H9 (cell line): ENCODE measurements at regions not wholly inside any gene's neighbourhood (a gene's known extent, or its start where the extent isn't known, plus 50 kb on each side); places are given as distances from the start of the nearest gene placed in this dataset.

Experiments
- DNase-seq: peaks from one replicate; pipeline ENCODE4 v3.0.0-alpha.2; 2017
- H2AFZ ChIP-seq: one replicate; pipeline ENCODE4 v1.6.1; 2013; ENCODE audit warnings: mild to moderate bottlenecking, low read length, control low read depth, moderate library complexity
- H2AK5ac ChIP-seq: 2 replicates; pipeline ENCODE4 v1.6.1; 2013; ENCODE audit warnings: low read length, control low read depth, mixed read lengths; ENCODE audit not compliant: insufficient read length
- H2BK120ac ChIP-seq: one replicate; pipeline ENCODE4 v1.6.1; 2013; ENCODE audit warnings: low read depth, mild to moderate bottlenecking, low read length, control low read depth, inconsistent platforms; ENCODE audit not compliant: poor library complexity, severe bottlenecking
- H2BK12ac ChIP-seq: 2 replicates; pipeline ENCODE4 v1.6.1; 2013; ENCODE audit warnings: low read length, control low read depth, mixed read lengths, low read depth; ENCODE audit not compliant: insufficient read length
- H2BK15ac ChIP-seq: 2 replicates; pipeline ENCODE4 v1.6.1; 2013; ENCODE audit warnings: low read depth, low read length, control low read depth
- H2BK20ac ChIP-seq: one replicate; pipeline ENCODE4 v1.6.1; 2013; ENCODE audit warnings: low read depth, mild to moderate bottlenecking, low read length, control low read depth, inconsistent platforms; ENCODE audit not compliant: poor library complexity, severe bottlenecking
- H2BK5ac ChIP-seq: 2 replicates; pipeline ENCODE4 v1.6.1; 2013; ENCODE audit warnings: low read length, control low read depth, mixed read lengths; ENCODE audit not compliant: insufficient read length
- H3K14ac ChIP-seq: 2 replicates; pipeline ENCODE4 v1.6.1; 2013; ENCODE audit warnings: low read length, control low read depth; ENCODE audit not compliant: insufficient read depth
- H3K18ac ChIP-seq: 2 replicates; pipeline ENCODE4 v1.6.1; 2013; ENCODE audit warnings: low read depth, mild to moderate bottlenecking, mixed read lengths, low read length, control low read depth; ENCODE audit not compliant: insufficient read length
- H3K23ac ChIP-seq: 2 replicates; pipeline ENCODE4 v1.6.1; 2013; ENCODE audit warnings: low read length, control low read depth, mixed read lengths, low read depth; ENCODE audit not compliant: insufficient read length
- H3K23me2 ChIP-seq: 2 replicates; pipeline ENCODE4 v1.6.1; 2013; ENCODE audit warnings: low read depth, mild to moderate bottlenecking, mixed read lengths, low read length, control low read depth; ENCODE audit not compliant: insufficient read length, poor library complexity, severe bottlenecking
- H3K27ac ChIP-seq: 2 replicates; pipeline ENCODE4 v1.5.1; 2013; ENCODE audit warnings: low read length, control low read depth, mixed read lengths, low read depth; ENCODE audit not compliant: insufficient read length
- H3K27me3 ChIP-seq: 2 replicates; pipeline ENCODE4 v1.6.1; 2013; ENCODE audit warnings: low read length, control low read depth, inconsistent platforms; ENCODE audit not compliant: insufficient read depth
- H3K4ac ChIP-seq: 2 replicates; pipeline ENCODE4 v1.6.1; 2013; ENCODE audit warnings: low read depth, mild to moderate bottlenecking, control low read depth, inconsistent platforms, low read length, moderate library complexity
- H3K4me1 ChIP-seq: 2 replicates; pipeline ENCODE4 v1.6.1; 2013; ENCODE audit warnings: low read length, control low read depth, inconsistent platforms; ENCODE audit not compliant: insufficient read depth
- H3K4me2 ChIP-seq: 2 replicates; pipeline ENCODE4 v1.6.1; 2013; ENCODE audit warnings: low read length, control low read depth, mixed read lengths; ENCODE audit not compliant: insufficient read length, insufficient read depth
- H3K56ac ChIP-seq: 2 replicates; pipeline ENCODE4 v1.6.1; 2013; ENCODE audit warnings: low read depth, mild to moderate bottlenecking, mixed read lengths, low read length, control low read depth; ENCODE audit not compliant: insufficient read length
- H3K79me1 ChIP-seq: 2 replicates; pipeline ENCODE4 v1.6.1; 2013; ENCODE audit warnings: low read depth, mild to moderate bottlenecking, moderate library complexity, low read length, control low read depth, inconsistent platforms; ENCODE audit not compliant: insufficient read depth, poor library complexity, severe bottlenecking
- H3K79me2 ChIP-seq: 2 replicates; pipeline ENCODE4 v1.6.1; 2013; ENCODE audit warnings: low read length, control low read depth, inconsistent platforms; ENCODE audit not compliant: insufficient read depth
- H3K9ac ChIP-seq: 2 replicates; pipeline ENCODE4 v1.6.1; 2013; ENCODE audit warnings: low read length, control low read depth, mixed read lengths; ENCODE audit not compliant: insufficient read length; ENCODE audit errors: extremely low read depth
- H3K9me3 ChIP-seq: one replicate; pipeline ENCODE4 v1.6.1; 2013; ENCODE audit warnings: low read depth, low read length, inconsistent platforms; ENCODE audit not compliant: control insufficient read depth
- H3T11ph ChIP-seq: one replicate; pipeline ENCODE4 v1.6.1; 2013; ENCODE audit warnings: mild to moderate bottlenecking, low read length, control low read depth, inconsistent platforms
- H4K20me1 ChIP-seq: one replicate; pipeline ENCODE4 v1.6.1; 2013; ENCODE audit not compliant: control insufficient read depth, insufficient read length, insufficient read depth
- H4K5ac ChIP-seq: 2 replicates; pipeline ENCODE4 v1.6.1; 2013; ENCODE audit warnings: low read depth, mild to moderate bottlenecking, mixed read lengths, low read length, control low read depth; ENCODE audit not compliant: insufficient read length
- H4K8ac ChIP-seq: replicated peaks from 2 replicates; pipeline ENCODE4 v1.6.1; 2013; ENCODE audit warnings: low read length, control low read depth, mixed read lengths, low read depth; ENCODE audit not compliant: insufficient read length
- H4K91ac ChIP-seq: 2 replicates; pipeline ENCODE4 v1.6.1; 2013; ENCODE audit warnings: low read depth, mild to moderate bottlenecking, moderate library complexity, mixed read lengths, low read length, control low read depth; ENCODE audit not compliant: insufficient read length
- H3K27ac Mint-ChIP-seq, 3 experiments: 2 replicates in 2 of 3; 3 replicates in 1 of 3; pipeline ENCODE4 v1.8.0; 2020 to 2021; ENCODE audit warnings: mixed read lengths in 3 of 3, mild to moderate bottlenecking in 1 of 3, moderate library complexity in 1 of 3
- H3K27me3 Mint-ChIP-seq: 2 replicates; pipeline ENCODE4 v1.8.0; 2021; ENCODE audit warnings: low read depth, mild to moderate bottlenecking, moderate library complexity, mixed read lengths
- H3K36me3 Mint-ChIP-seq, 3 experiments: 2 replicates in 2 of 3; 3 replicates in 1 of 3; pipeline ENCODE4 v1.8.0; 2020 to 2021; ENCODE audit warnings: low read depth in 3 of 3, mixed read lengths in 3 of 3; ENCODE audit not compliant: insufficient read depth in 1 of 3
- H3K4me1 Mint-ChIP-seq, 2 experiments: 2 replicates each; pipeline ENCODE4 v1.8.0; 2020; ENCODE audit warnings: mixed read lengths in 2 of 2
- H3K4me3 Mint-ChIP-seq, 2 experiments: 2 replicates in 1 of 2; 3 replicates in 1 of 2; pipeline ENCODE4 v1.8.0; 2020 to 2021; ENCODE audit warnings: mild to moderate bottlenecking in 2 of 2, mixed read lengths in 2 of 2, moderate library complexity in 1 of 2
- H3K9me3 Mint-ChIP-seq, 2 experiments: 2 replicates in 1 of 2; 3 replicates in 1 of 2; pipeline ENCODE4 v1.8.0; 2020; ENCODE audit warnings: mild to moderate bottlenecking in 2 of 2, mixed read lengths in 2 of 2, moderate library complexity in 1 of 2
- CTCF ChIP-seq: fragments of 200-600 bp; sonication (generic); conservative IDR thresholded peaks from 3 replicates; pipeline ENCODE4 v1.8.0; 2021; ENCODE audit warnings: antibody characterized with exemption, mild to moderate bottlenecking
- WGBS: extraction: QIAGEN DNeasy Blood & Tissue Kit; methylation state at CpG from one replicate; pipeline ENCODE4 v1.1.7; 2013; ENCODE audit warnings: missing lambda C conversion rate, low lambda C conversion rate, mixed read lengths; ENCODE audit not compliant: insufficient read length; ENCODE audit errors: extremely low coverage; 5-methylcytosine and 5-hydroxymethylcytosine counted together

- no CpG with 5 or more reads among the region's 1 CpG for WGBS
- no peak overlapping the region for H3K27ac Mint-ChIP-seq
These were observed 93.6 kb upstream of the GPR139 start for GRCh38 chr16:20167323-20167722.

More at GRCh38 chr16:20167323-20167722, 93.6 kb upstream of the GPR139 start:
- Histone ChIP-seq H3K79me2 (no peaks in the 10 kb centered on the region), H3K14ac (no peak overlapping the region), H3K27ac (no peak overlapping the region), H4K20me1 (no peaks in the 10 kb centered on the region), H3K27me3 (no peaks in the 10 kb centered on the region), H3K18ac (no peak overlapping the region), H3K56ac (no peak overlapping the region), H3K9ac (no peak overlapping the region), H2BK5ac (no peak overlapping the region), H2BK120ac (no peak overlapping the region), H3K23me2 (no peaks in the 10 kb centered on the region), H2BK15ac (no peak overlapping the region), H3K79me1 (no peaks in the 10 kb centered on the region), H2BK12ac (no peak overlapping the region), H3K4ac (no peak overlapping the region), H4K8ac (no peak overlapping the region), H3K23ac (no peak overlapping the region), H3K9me3 (no peaks in the 10 kb centered on the region), H3K4me1 (peaks cover 3% of the 10 kb centered on the region; the same call in 1 of the 2 replicates), H2AK5ac (no peak overlapping the region), H3K4me2 (no peak overlapping the region), H2BK20ac (no peak overlapping the region), H4K5ac (no peak overlapping the region), H3T11ph (no peak overlapping the region), H2AFZ (no peak overlapping the region), H4K91ac (no peak overlapping the region)
- Mint-ChIP-seq H3K36me3 (peaks cover 0 to 4% (median 0%) of the 10 kb centered on the region in 3 experiments; a peak in 1 of 7 replicates), H3K4me1 (peaks cover 19 to 29% of the 10 kb centered on the region in 2 experiments), H3K27me3 (no peaks in the 10 kb centered on the region; the same call in none of the 2 replicates), H3K4me3 (no peak overlapping the region), H3K9me3 (peaks cover 0 to 5% of the 10 kb centered on the region in 2 experiments; a peak in 1 of 5 replicates)
- no peak for TF ChIP-seq CTCF
- no peak for DNase-seq
